GM12875 (cell line): ENCODE measurements at regions not wholly inside any gene's neighbourhood (a gene's known extent, or its start where the extent isn't known, plus 50 kb on each side); places are given as distances from the start of the nearest gene placed in this dataset.

Experiments
- H3K4me3 ChIP-seq: one replicate; pipeline ENCODE4 v1.5.1; 2011; ENCODE audit warnings: low read depth, low read length, control low read depth
- CTCF ChIP-seq: IDR thresholded peaks from 2 replicates; pipeline ENCODE4 v1.5.1; 2011; ENCODE audit warnings: low read depth, mild to moderate bottlenecking, control low read depth, inconsistent platforms, low read length, moderate library complexity, borderline replicate concordance; ENCODE audit not compliant: insufficient read depth

GRCh38 chrX:78527818-78528217, 131.3 kb downstream of the RTL3 start:
- no peak for TF ChIP-seq CTCF
- H3K4me3 ChIP-seq: no peak overlapping the region

- H3K4me3 ChIP-seq: no peak overlapping the region
- no peak for TF ChIP-seq CTCF
Observed at GRCh38 chrX:78527263-78527662, 131.9 kb downstream of the RTL3 start.

GRCh38 chrX:78522601-78523000, 136.5 kb downstream of the RTL3 start:
- no peak for TF ChIP-seq CTCF

GRCh38 chrX:78517124-78517523, 142.0 kb downstream of the RTL3 start:
- TF ChIP-seq CTCF: no peak
- H3K4me3 ChIP-seq: no peak overlapping the region

More at GRCh38 chrX:78522601-78523000, 136.5 kb downstream of the RTL3 start:
- H3K4me3 ChIP-seq: no peak overlapping the region

- no peak overlapping the region for H3K4me3 ChIP-seq
- no peak for TF ChIP-seq CTCF
Observed at GRCh38 chrX:78514852-78515251, 144.3 kb downstream of the RTL3 start.

- TF ChIP-seq CTCF: no peak
- no peak overlapping the region for H3K4me3 ChIP-seq
Observed at GRCh38 chrX:78513971-78514738, 145.0 kb downstream of the RTL3 start.

GRCh38 chrX:78506248-78506647, 152.9 kb downstream of the RTL3 start:
- no peak for TF ChIP-seq CTCF
- no peak overlapping the region for H3K4me3 ChIP-seq
